ENCODE measurements at regions not wholly inside any gene's neighbourhood (a gene's known extent, or its start where the extent isn't known, plus 50 kb on each side); places are given as distances from the start of the nearest gene placed in this dataset.

GRCh38 chr5:106094839-106095238 is 1575.9 kb downstream of the EFNA5 start:
- H3K27ac ChIP-seq: no peak overlapping the region
- no peak for TF ChIP-seq ZFX (IDR thresholded peaks at IDR 0.05)
- TF ChIP-seq CTCF (conservative IDR thresholded peaks at IDR 0.05): no peak

GRCh38 chr5:106094204-106094607 is 1576.5 kb downstream of the EFNA5 start:
- TF ChIP-seq ZFX (IDR thresholded peaks at IDR 0.05): no peak
- TF ChIP-seq CTCF (conservative IDR thresholded peaks at IDR 0.05): no peak
- no peak overlapping the region for H3K27ac ChIP-seq

DNA sequence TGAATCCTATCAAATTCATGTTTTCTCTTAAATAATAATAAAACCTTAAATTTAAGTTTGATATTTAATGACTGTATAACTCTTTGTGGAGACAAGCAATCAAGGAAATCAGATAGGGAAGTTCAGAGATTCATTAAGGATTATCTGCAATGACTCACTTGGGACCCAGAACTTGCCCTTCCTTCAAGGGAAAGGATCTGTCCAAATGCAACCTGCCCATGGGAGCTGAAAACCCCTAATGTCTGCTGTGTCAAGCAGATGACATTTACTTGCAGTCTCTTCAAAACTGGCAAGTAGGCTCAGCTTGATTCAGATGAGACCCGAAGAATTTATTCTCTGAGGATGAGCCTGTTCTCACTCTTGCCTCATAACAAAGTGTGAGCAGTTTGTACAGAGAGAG is 1577.6 kb downstream of the EFNA5 start:
- TF ChIP-seq ZFX (IDR thresholded peaks at IDR 0.05) (no peak), CTCF (conservative IDR thresholded peaks at IDR 0.05) (no peak)

GRCh38 chr5:106092455-106092854 is 1578.3 kb downstream of the EFNA5 start:
- TF ChIP-seq ZFX (IDR thresholded peaks at IDR 0.05) (no peak), CTCF (conservative IDR thresholded peaks at IDR 0.05) (no peak)
- no peak overlapping the region for H3K27ac ChIP-seq

More for the DNA sequence above, 1577.6 kb downstream of the EFNA5 start:
- H3K27ac ChIP-seq: no peak overlapping the region

DNA sequence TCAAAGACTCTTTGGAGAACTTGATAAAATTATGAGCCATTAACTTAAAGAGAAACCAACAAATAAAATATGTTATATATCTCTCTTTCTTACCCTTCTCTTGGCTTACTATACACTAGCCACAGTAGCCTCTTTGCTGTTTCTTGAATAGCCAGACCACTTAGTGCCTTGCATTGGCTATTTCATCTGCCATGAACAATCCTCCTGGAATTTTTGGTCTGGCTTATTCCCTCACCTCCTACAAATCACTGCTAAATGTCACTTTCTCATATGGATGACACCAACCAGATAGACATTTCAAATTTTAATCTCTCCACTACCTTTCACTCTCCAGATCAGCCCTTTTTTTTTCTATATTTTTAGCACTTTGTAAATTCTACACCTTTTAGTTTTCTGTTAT is 1581.7 kb downstream of the EFNA5 start:
- TF ChIP-seq ZFX (IDR thresholded peaks at IDR 0.05): no peak
- TF ChIP-seq CTCF (conservative IDR thresholded peaks at IDR 0.05): no peak
- no peak overlapping the region for H3K27ac ChIP-seq

- TF ChIP-seq CTCF (conservative IDR thresholded peaks at IDR 0.05) (no peak), ZFX (IDR thresholded peaks at IDR 0.05) (no peak)
- no peak overlapping the region for H3K27ac ChIP-seq
Observed at GRCh38 chr5:106088462-106088861, 1582.3 kb downstream of the EFNA5 start.

- H3K27ac ChIP-seq: no peak overlapping the region
- no peak for TF ChIP-seq CTCF (conservative IDR thresholded peaks at IDR 0.05)
- TF ChIP-seq ZFX (IDR thresholded peaks at IDR 0.05): no peak
Observed at GRCh38 chr5:106086352-106086751, 1584.4 kb downstream of the EFNA5 start.
